Uterus (tissue), 2 donors: ENCODE measurements at regions not wholly inside any gene's neighbourhood (a gene's known extent, or its start where the extent isn't known, plus 50 kb on each side); places are given as distances from the start of the nearest gene placed in this dataset.

Experiments used
- POLR2A ChIP-seq, 2 donors: fragments of 450-650 bp; IDR thresholded peaks; one replicate each; pipeline ENCODE4 v1.6.1; 2016; ENCODE audit warnings: antibody characterized with exemption in 2 of 2, mild to moderate bottlenecking in 1 of 2, moderate library complexity in 1 of 2
- TF ChIP-seq, protein P1 (sequence below), 4 experiments: fragments of 200-600 bp in 2 of 4; fragments of 450-650 bp in 2 of 4; sonication (generic) in 2 of 4; IDR thresholded peaks; one replicate each; pipeline ENCODE4 v1.5.1; 2016 to 2019; ENCODE audit warnings: antibody characterized with exemption in 4 of 4, mild to moderate bottlenecking in 2 of 4, moderate library complexity in 1 of 4

DNA sequence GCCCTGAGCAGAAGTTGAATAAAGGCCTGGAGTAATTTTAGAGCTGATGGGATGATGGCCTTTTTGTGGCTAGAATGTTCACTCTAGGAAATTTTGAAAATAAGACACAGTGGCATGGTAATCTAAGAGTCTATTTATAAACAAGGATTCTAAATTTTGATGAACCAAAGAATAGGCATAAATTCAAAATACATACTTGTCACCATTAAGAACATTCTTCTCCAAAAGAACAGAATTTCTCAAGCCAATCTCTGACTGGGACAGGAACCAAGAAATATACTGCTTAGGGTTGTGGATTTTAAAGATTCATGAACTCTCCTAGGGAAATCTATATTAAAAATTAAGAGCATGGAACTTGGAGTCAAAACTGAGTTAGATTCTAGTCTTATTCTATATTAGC is 98.2 kb upstream of the SETBP1 start:
- TF ChIP-seq, protein P1, sequence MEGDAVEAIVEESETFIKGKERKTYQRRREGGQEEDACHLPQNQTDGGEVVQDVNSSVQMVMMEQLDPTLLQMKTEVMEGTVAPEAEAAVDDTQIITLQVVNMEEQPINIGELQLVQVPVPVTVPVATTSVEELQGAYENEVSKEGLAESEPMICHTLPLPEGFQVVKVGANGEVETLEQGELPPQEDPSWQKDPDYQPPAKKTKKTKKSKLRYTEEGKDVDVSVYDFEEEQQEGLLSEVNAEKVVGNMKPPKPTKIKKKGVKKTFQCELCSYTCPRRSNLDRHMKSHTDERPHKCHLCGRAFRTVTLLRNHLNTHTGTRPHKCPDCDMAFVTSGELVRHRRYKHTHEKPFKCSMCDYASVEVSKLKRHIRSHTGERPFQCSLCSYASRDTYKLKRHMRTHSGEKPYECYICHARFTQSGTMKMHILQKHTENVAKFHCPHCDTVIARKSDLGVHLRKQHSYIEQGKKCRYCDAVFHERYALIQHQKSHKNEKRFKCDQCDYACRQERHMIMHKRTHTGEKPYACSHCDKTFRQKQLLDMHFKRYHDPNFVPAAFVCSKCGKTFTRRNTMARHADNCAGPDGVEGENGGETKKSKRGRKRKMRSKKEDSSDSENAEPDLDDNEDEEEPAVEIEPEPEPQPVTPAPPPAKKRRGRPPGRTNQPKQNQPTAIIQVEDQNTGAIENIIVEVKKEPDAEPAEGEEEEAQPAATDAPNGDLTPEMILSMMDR (IDR thresholded peaks at IDR 0.05): no peak
- TF ChIP-seq POLR2A (IDR thresholded peaks at IDR 0.05): no peak
